ENCODE measurements at regions not wholly inside any gene's neighbourhood (a gene's known extent, or its start where the extent isn't known, plus 50 kb on each side); places are given as distances from the start of the nearest gene placed in this dataset.
"Not testable (repeated sequence)": the region's sequence is repeated elsewhere in the genome, so short reads cannot be mapped to it uniquely, and the experiment has no call there.

GRCh38 chrX:41984628-41985027 lies 61.3 kb upstream of the CASK start:
- intact Hi-C loops (cut with micrococcal nuclease) = no loop called here
- ATAC-seq (peak; percentile 94), DNase-seq (peak; percentile 89)
- Histone ChIP-seq H3K4me3 (ENCODE audit: low read length) (peak overlapping the region; percentile 17; the same call in 1 of the 2 replicates), H3K4me2 (ENCODE audit: low read length) (peak overlapping the region; percentile 63), H3K36me3 (ENCODE audit: low read depth, low read length) (no peaks in the 10 kb centered on the region), H3K79me2 (ENCODE audit: low read length) (no peaks in the 10 kb centered on the region), H3F3A (ENCODE audit: low read length, unreplicated experiment) (no peaks in the 10 kb centered on the region), H3K4me1 (ENCODE audit: insufficient read depth, low read length) (peaks cover 34% of the 10 kb centered on the region), H3K27ac (ENCODE audit: low read length) (peak overlapping the region; percentile 90), H3K9ac (ENCODE audit: low read length) (peak overlapping the region; percentile 56), H2AFZ (ENCODE audit: low read length) (peak overlapping the region; percentile 35; the same call in 1 of the 2 replicates), H3K9me3 (ENCODE audit: low read length) (no peaks in the 10 kb centered on the region), H3K27me3 (ENCODE audit: low read length) (no peaks in the 10 kb centered on the region), H3K9me2 (replicated peaks; ENCODE audit: low read length) (no peaks in the 10 kb centered on the region), H4K20me1 (ENCODE audit: low read length) (no peaks in the 10 kb centered on the region)
- ChIA-PET POLR2A (ENCODE audit: unreplicated experiment) (no interaction called here), CTCF (no interaction called here)
- TF ChIP-seq CTCF (conservative IDR thresholded peaks at IDR 0.05; ENCODE audit: low read depth, low read length) = no peak
- TF ChIP-seq EZH2phosphoT487 (IDR thresholded peaks at IDR 0.05; ENCODE audit: borderline replicate concordance, low read length) = no peak
- no peak for TF ChIP-seq EZH2 (IDR thresholded peaks at IDR 0.05; ENCODE audit: low read length, unreplicated experiment)
- no TSS peak for BruUV-seq (replicated peaks)

- no peak for TF ChIP-seq CTCF (conservative IDR thresholded peaks at IDR 0.05; ENCODE audit: low read depth, low read length)
- TF ChIP-seq EZH2 (IDR thresholded peaks at IDR 0.05; ENCODE audit: low read length, unreplicated experiment) = no peak
- Histone ChIP-seq H3K27ac (ENCODE audit: low read length) (no peak overlapping the region), H3K27me3 (ENCODE audit: low read length) (no peaks in the 10 kb centered on the region), H3K9me2 (replicated peaks; ENCODE audit: low read length) (no peaks in the 10 kb centered on the region), H3K9me3 (ENCODE audit: low read length) (no peaks in the 10 kb centered on the region), H3K9ac (ENCODE audit: low read length) (no peak overlapping the region), H3K4me1 (ENCODE audit: insufficient read depth, low read length) (peaks cover 34% of the 10 kb centered on the region), H3K79me2 (ENCODE audit: low read length) (no peaks in the 10 kb centered on the region), H3F3A (ENCODE audit: low read length, unreplicated experiment) (no peaks in the 10 kb centered on the region), H4K20me1 (ENCODE audit: low read length) (no peaks in the 10 kb centered on the region), H2AFZ (ENCODE audit: low read length) (no peak overlapping the region), H3K4me3 (ENCODE audit: low read length) (no peak overlapping the region), H3K4me2 (ENCODE audit: low read length) (no peak overlapping the region), H3K36me3 (ENCODE audit: low read depth, low read length) (no peaks in the 10 kb centered on the region)
- intact Hi-C loops (cut with micrococcal nuclease) = no loop called here
- POLR2A ChIA-PET (ENCODE audit: unreplicated experiment) = no interaction called here
- ATAC-seq (no peak), DNase-seq (no peak)
- BruUV-seq (replicated peaks) = no TSS peak
- CTCF ChIA-PET = no interaction called here
Measured at GRCh38 chrX:41982953-41983352, 59.6 kb upstream of the CASK start.

GRCh38 chrX:41981481-41982013 lies 58.2 kb upstream of the CASK start:
- Histone ChIP-seq H3K9me3 (ENCODE audit: low read length) (no peaks in the 10 kb centered on the region), H3K27ac (ENCODE audit: low read length) (peak overlapping the region; percentile 42), H3K79me2 (ENCODE audit: low read length) (no peaks in the 10 kb centered on the region), H3K4me1 (ENCODE audit: insufficient read depth, low read length) (peaks cover 34% of the 10 kb centered on the region), H3F3A (ENCODE audit: low read length, unreplicated experiment) (no peaks in the 10 kb centered on the region), H3K4me2 (ENCODE audit: low read length) (peak overlapping the region; percentile 25; the same call in 1 of the 2 replicates), H4K20me1 (ENCODE audit: low read length) (no peaks in the 10 kb centered on the region), H3K4me3 (ENCODE audit: low read length) (no peak overlapping the region), H2AFZ (ENCODE audit: low read length) (no peak overlapping the region; the same call in 1 of the 2 replicates), H3K9me2 (replicated peaks; ENCODE audit: low read length) (no peaks in the 10 kb centered on the region), H3K27me3 (ENCODE audit: low read length) (no peaks in the 10 kb centered on the region), H3K9ac (ENCODE audit: low read length) (peak overlapping the region; percentile 12; the same call in 1 of the 2 replicates), H3K36me3 (ENCODE audit: low read depth, low read length) (no peaks in the 10 kb centered on the region)
- CTCF ChIA-PET = interaction anchor here (0.6 kb wide), 1 partner anchor 826 kb away, joined by 3 read pairs; no protein-coding TSS in a partner anchor
- POLR2A ChIA-PET (ENCODE audit: unreplicated experiment) = no interaction called here
- ATAC-seq (peak; percentile 11; the same call in 1 of the 2 replicates), DNase-seq (peak; percentile 19)
- TF ChIP-seq EZH2phosphoT487 (IDR thresholded peaks at IDR 0.05; ENCODE audit: borderline replicate concordance, low read length) = no peak
- TF ChIP-seq EZH2 (IDR thresholded peaks at IDR 0.05; ENCODE audit: low read length, unreplicated experiment) = no peak
- TF ChIP-seq CTCF (conservative IDR thresholded peaks at IDR 0.05; ENCODE audit: low read depth, low read length) = no peak
- intact Hi-C loops (cut with micrococcal nuclease) = no loop called here
- no TSS peak for BruUV-seq (replicated peaks)

- H3K36me3 ChIP-seq (ENCODE audit: low read depth, low read length); CTCF ChIA-PET; ATAC-seq; BruUV-seq (replicated peaks); H3K4me3 ChIP-seq (ENCODE audit: low read length); H3K9me3 ChIP-seq (ENCODE audit: low read length); intact Hi-C loops (cut with micrococcal nuclease); H3F3A ChIP-seq (ENCODE audit: low read length, unreplicated experiment); H4K20me1 ChIP-seq (ENCODE audit: low read length); H3K9me2 ChIP-seq (replicated peaks; ENCODE audit: low read length); H3K27me3 ChIP-seq (ENCODE audit: low read length); H3K4me2 ChIP-seq (ENCODE audit: low read length); H3K79me2 ChIP-seq (ENCODE audit: low read length); POLR2A ChIA-PET (ENCODE audit: unreplicated experiment); H3K9ac ChIP-seq (ENCODE audit: low read length); H3K27ac ChIP-seq (ENCODE audit: low read length); H2AFZ ChIP-seq (ENCODE audit: low read length); DNase-seq: not testable (repeated sequence)
- peaks cover 25% of the 10 kb centered on the region for H3K4me1 ChIP-seq (ENCODE audit: insufficient read depth, low read length)
Measured at GRCh38 chrX:41974677-41975076, 51.3 kb upstream of the CASK start.

All from PC-3 (cell line).